ENCODE measurements at regions not wholly inside any gene's neighbourhood (a gene's known extent, or its start where the extent isn't known, plus 50 kb on each side); places are given as distances from the start of the nearest gene placed in this dataset.
A peak's percentile ranks its signal among the peaks of the same experiment; 100 is the strongest.

DNA sequence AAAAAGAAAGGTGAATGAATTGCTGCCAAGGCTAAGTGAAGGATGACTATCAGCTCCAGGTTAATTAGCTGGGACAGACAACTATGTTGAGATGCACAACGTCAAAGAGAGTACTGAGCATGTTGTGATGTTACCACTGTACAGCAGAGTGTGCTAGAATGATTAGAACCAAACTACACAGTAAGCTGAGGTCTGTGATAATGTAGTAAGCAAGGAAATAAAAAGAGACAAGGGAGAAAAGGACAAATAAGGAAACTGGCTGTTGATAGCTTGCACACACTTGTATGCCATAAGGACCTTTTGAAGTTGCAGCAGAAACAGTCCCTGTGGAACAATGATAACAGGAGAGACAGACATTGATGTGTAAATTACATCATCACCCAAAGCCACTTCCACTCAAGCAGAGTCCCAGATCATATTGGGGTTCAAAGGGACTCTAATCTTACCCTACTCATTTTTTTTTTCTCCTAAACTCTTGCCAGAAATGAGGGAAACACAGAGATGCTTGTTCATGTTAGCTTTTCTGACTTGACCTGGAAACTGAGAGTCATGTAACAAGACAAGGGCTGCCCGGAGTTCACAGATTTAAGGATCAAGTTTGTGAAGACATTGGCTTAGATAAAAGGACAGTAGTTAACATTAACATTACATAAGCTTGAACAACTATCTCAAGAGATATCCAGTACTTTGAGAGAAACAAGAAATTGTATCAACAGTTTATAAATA is 189.9 kb downstream of the CENPW start:
- intact Hi-C loops (cut with DNase I, micrococcal nuclease) = no loop called here
- no peaks in the 10 kb centered on the region for H3K36me3 ChIP-seq (ENCODE audit: low read depth)
- H3K9me3 ChIP-seq = no peaks in the 10 kb centered on the region
- H3K4me1 ChIP-seq (ENCODE audit: low read depth) = peaks cover 7% of the 10 kb centered on the region
- DNase-seq (no peak), ATAC-seq (peak; percentile 50)
- TF ChIP-seq, protein P1, sequence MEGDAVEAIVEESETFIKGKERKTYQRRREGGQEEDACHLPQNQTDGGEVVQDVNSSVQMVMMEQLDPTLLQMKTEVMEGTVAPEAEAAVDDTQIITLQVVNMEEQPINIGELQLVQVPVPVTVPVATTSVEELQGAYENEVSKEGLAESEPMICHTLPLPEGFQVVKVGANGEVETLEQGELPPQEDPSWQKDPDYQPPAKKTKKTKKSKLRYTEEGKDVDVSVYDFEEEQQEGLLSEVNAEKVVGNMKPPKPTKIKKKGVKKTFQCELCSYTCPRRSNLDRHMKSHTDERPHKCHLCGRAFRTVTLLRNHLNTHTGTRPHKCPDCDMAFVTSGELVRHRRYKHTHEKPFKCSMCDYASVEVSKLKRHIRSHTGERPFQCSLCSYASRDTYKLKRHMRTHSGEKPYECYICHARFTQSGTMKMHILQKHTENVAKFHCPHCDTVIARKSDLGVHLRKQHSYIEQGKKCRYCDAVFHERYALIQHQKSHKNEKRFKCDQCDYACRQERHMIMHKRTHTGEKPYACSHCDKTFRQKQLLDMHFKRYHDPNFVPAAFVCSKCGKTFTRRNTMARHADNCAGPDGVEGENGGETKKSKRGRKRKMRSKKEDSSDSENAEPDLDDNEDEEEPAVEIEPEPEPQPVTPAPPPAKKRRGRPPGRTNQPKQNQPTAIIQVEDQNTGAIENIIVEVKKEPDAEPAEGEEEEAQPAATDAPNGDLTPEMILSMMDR (IDR thresholded peaks at IDR 0.05) = no peak
- no peak overlapping the region for H3K4me3 ChIP-seq

DNA sequence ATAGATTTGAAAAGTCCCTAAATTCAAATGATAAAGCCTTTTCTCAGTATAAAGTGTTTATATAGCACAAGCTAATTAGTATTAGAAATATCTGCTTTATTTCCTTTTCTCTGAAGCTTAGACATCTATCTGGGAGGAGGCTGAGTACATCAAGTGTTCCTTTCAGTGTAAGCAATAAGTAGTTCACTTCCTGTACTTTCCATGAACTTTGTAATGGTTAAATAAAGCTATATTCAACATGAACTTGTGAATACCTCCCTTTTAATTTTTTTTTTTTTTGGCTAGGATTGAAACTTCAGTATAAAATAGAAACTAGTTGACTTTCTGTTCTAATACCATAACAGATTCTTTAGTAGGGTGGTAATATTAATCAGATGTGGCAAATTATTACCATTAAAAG is 190.9 kb downstream of the CENPW start:
- H3K4me3 ChIP-seq = no peak overlapping the region
- H3K36me3 ChIP-seq (ENCODE audit: low read depth) = no peaks in the 10 kb centered on the region
- ATAC-seq (peak; percentile 61), DNase-seq (no peak)
- TF ChIP-seq, protein P1 (IDR thresholded peaks at IDR 0.05) = no peak
- no peaks in the 10 kb centered on the region for H3K9me3 ChIP-seq
- intact Hi-C loops (cut with DNase I, micrococcal nuclease) = no loop called here
- H3K4me1 ChIP-seq (ENCODE audit: low read depth) = peaks cover 7% of the 10 kb centered on the region

DNA sequence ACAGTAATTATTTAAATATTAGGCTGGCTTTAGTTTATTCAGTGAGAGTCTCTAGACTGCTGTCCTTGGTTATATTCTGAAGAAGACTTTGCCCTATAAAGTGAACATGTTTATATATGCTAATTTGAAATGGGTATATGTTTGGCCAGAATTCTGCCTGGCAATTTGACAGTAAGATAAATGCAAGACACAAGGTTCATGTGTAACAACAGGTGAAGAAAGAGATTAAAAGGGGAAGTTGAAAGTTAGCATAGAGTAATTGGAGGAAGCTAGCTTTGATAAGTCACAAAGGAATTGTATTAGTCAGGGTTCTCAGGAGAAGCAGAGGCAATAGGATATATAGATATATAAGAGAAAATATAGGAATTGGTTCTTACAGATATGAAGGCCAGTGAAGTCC is 191.4 kb downstream of the CENPW start:
- peak in 1 of 3 donors; percentile 45 for DNase-seq
- H3K4me3 ChIP-seq = no peak overlapping the region
- H3K36me3 ChIP-seq (ENCODE audit: low read depth) = no peaks in the 10 kb centered on the region
- peaks cover 7% of the 10 kb centered on the region for H3K4me1 ChIP-seq (ENCODE audit: low read depth)
- ATAC-seq = peak; percentile 77
- H3K9me3 ChIP-seq = no peaks in the 10 kb centered on the region
- intact Hi-C loops (cut with DNase I, micrococcal nuclease) = no loop called here
- TF ChIP-seq, protein P1 (IDR thresholded peaks at IDR 0.05) = no peak

DNA sequence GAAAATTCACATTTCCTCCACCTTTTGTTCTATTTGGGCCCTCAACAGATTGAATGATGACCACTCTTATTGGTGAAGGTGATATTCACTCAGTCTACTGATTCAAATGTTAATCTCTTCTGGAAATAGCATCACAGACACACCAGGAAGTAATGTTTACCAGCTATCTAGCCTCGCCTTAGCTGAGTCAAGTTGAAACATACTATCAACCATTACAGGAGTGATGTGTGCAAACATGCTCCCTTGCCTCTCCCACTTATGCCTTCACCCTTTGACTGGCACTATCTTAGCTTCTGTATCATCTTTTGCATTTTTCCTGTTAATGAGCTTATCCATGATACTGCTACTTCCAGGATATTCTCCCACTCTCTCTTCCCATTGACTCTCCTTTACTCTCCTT is 191.9 kb downstream of the CENPW start:
- intact Hi-C loops (cut with DNase I, micrococcal nuclease) = no loop called here
- TF ChIP-seq, protein P1 (IDR thresholded peaks at IDR 0.05) = no peak
- Histone ChIP-seq H3K4me3 (no peak overlapping the region), H3K36me3 (ENCODE audit: low read depth) (no peaks in the 10 kb centered on the region), H3K9me3 (no peaks in the 10 kb centered on the region), H3K4me1 (ENCODE audit: low read depth) (peaks cover 7% of the 10 kb centered on the region)
- DNase-seq (peak in 1 of 3 donors; percentile 18), ATAC-seq (peak; percentile 91)

DNA sequence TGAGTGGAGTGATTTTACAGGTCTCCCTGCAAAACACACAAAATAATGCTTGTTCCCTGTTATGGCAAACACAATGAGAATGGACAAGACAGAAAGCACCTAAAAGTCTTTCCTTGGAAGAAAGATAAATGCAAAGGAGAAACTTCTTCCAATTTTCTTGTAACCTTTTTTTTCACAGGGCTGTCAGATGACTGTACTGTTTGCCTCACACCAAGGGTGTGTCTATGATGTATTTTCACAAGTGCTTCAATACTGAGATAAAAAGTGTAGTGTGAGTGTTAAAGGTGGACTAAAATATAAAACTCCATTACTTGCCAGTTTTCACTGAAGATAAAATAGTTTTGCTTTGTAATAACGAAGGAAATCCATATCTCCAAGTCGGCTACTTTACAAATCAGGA is 194.5 kb downstream of the CENPW start:
- Histone ChIP-seq H3K4me3 (no peak overlapping the region), H3K36me3 (ENCODE audit: low read depth) (no peaks in the 10 kb centered on the region), H3K9me3 (no peaks in the 10 kb centered on the region), H3K4me1 (ENCODE audit: low read depth) (peaks cover 7% of the 10 kb centered on the region)
- TF ChIP-seq, protein P1 (IDR thresholded peaks at IDR 0.05) = no peak
- no peak for ATAC-seq
- intact Hi-C loops (cut with DNase I, micrococcal nuclease) = no loop called here
- DNase-seq = no peak
